SK-N-SH (cell line): ENCODE measurements at regions not wholly inside any gene's neighbourhood (a gene's known extent, or its start where the extent isn't known, plus 50 kb on each side); places are given as distances from the start of the nearest gene placed in this dataset.
"Not testable (repeated sequence)": the region's sequence is repeated elsewhere in the genome, so short reads cannot be mapped to it uniquely, and the experiment has no call there.

Experiments used
- CTCF ChIA-PET: fragments of 300-600, 350-600 bp; formaldehyde crosslinking; extraction: SDS; loops from one replicate; lab custom pipeline; 2021; lab: Yijun Ruan, JAX
- POLR2A ChIA-PET: fragments of 350-600 bp; sonication (Branson Sonifier 250); formaldehyde crosslinking; extraction: SDS; loops from one replicate; lab custom pipeline; 2020; ENCODE audit warnings: antibody characterized with exemption, inconsistent platforms; lab: Yijun Ruan, JAX
- DNase-seq: peaks from one replicate; pipeline ENCODE4 v3.0.0; 2012
- H2AFZ ChIP-seq: fragments of 200-600 bp; sonication (generic); 2 replicates; pipeline ENCODE4 v1.8.1; 2016; ENCODE audit warnings: antibody characterized with exemption, mild to moderate bottlenecking, low read depth
- H3F3A ChIP-seq: fragments of 200-600 bp; sonication (generic); replicated peaks from 2 replicates; pipeline ENCODE3; 2016; ENCODE audit warnings: antibody characterized with exemption, mild to moderate bottlenecking; ENCODE audit not compliant: insufficient read depth
- H3K27ac ChIP-seq, 2 experiments: fragments of 200-500 bp in 1 of 2; fragments of 200-600 bp in 1 of 2; sonication (Bioruptor generic) in 1 of 2; sonication (generic), shearing (Covaris generic) in 1 of 2; 2 replicates each; pipeline versions ENCODE4 v1.5.1 to v1.6.1; 2014 to 2016; ENCODE audit warnings: low read depth in 2 of 2, inconsistent platforms in 1 of 2, low read length in 1 of 2, mild to moderate bottlenecking in 1 of 2, mixed read lengths in 1 of 2
- H3K27me3 ChIP-seq: fragments of 200-600 bp; sonication (generic), shearing (Covaris generic); 2 replicates; pipeline ENCODE4 v1.6.1; 2016; ENCODE audit warnings: mixed run types; ENCODE audit not compliant: insufficient read depth
- H3K36me3 ChIP-seq, 2 experiments: fragments of 200-500 bp in 1 of 2; fragments of 200-600 bp in 1 of 2; sonication (Bioruptor generic) in 1 of 2; sonication (generic) in 1 of 2; replicated peaks in 1 of 2; 2 replicates each; pipeline versions ENCODE3 to v1.5.1; 2014 to 2016; ENCODE audit warnings: low read length in 1 of 2, mild to moderate bottlenecking in 1 of 2; ENCODE audit not compliant: insufficient read depth in 2 of 2, control insufficient read depth in 1 of 2
- H3K4me1 ChIP-seq, 2 experiments: fragments of 200-500 bp in 1 of 2; fragments of 200-600 bp in 1 of 2; sonication (Bioruptor generic) in 1 of 2; sonication (generic), shearing (Covaris generic) in 1 of 2; 2 replicates each; pipeline versions ENCODE4 v1.5.1 to v1.6.1; 2014 to 2016; ENCODE audit warnings: low read depth in 1 of 2, low read length in 1 of 2, mixed run types in 1 of 2; ENCODE audit not compliant: insufficient read depth in 2 of 2, control insufficient read depth in 1 of 2
- H3K4me2 ChIP-seq: fragments of 200-600 bp; sonication (generic), shearing (Covaris generic); 2 replicates; pipeline ENCODE4 v1.6.1; 2017; ENCODE audit warnings: mixed run types
- H3K4me3 ChIP-seq, 2 experiments: fragments of 200-500 bp in 1 of 2; fragments of 200-600 bp in 1 of 2; sonication (Bioruptor generic) in 1 of 2; sonication (generic), shearing (Covaris generic) in 1 of 2; 2 replicates each; pipeline versions ENCODE4 v1.5.1 to v1.8.1; 2014 to 2016; ENCODE audit warnings: low read depth in 2 of 2, inconsistent platforms in 1 of 2, low read length in 1 of 2, mild to moderate bottlenecking in 1 of 2, mixed read lengths in 1 of 2, moderate library complexity in 1 of 2
- H3K79me2 ChIP-seq: fragments of 200-600 bp; sonication (generic); 2 replicates; pipeline ENCODE4 v1.8.1; 2017; ENCODE audit warnings: mild to moderate bottlenecking; ENCODE audit not compliant: insufficient read depth
- H3K9ac ChIP-seq: fragments of 200-600 bp; sonication (generic); 2 replicates; pipeline ENCODE4 v1.6.1; 2017; ENCODE audit warnings: mixed run types
- H3K9me2 ChIP-seq: fragments of 200-600 bp; sonication (generic); 2 replicates; pipeline ENCODE4 v1.6.1; 2017; ENCODE audit warnings: mixed run types
- H3K9me3 ChIP-seq: fragments of 200-600 bp; sonication (generic); 2 replicates; pipeline ENCODE4 v1.6.1; 2017; ENCODE audit warnings: mixed run types, mild to moderate bottlenecking, moderate library complexity
- H4K20me1 ChIP-seq: fragments of 200-600 bp; sonication (generic); 2 replicates; pipeline ENCODE4 v1.6.1; 2017; ENCODE audit warnings: mild to moderate bottlenecking, mixed run types; ENCODE audit not compliant: insufficient read depth
- ELF1 ChIP-seq: IDR thresholded peaks from 2 replicates; pipeline ENCODE4 v1.4.0; 2012
- EP300 ChIP-seq, 2 experiments: IDR thresholded peaks; 2 replicates each; pipeline versions ENCODE4 v1.4.0 to v1.6.1; 2012; ENCODE audit warnings: borderline replicate concordance in 1 of 2, low read depth in 1 of 2, low read length in 1 of 2
- EZH2phosphoT487 ChIP-seq: fragments of 200-600 bp; sonication (generic); IDR thresholded peaks from 2 replicates; pipeline ENCODE4 v1.6.1; 2017; ENCODE audit warnings: low read depth, mixed run types, mild to moderate bottlenecking, antibody characterized with exemption, moderate library complexity, borderline replicate concordance
- FOSL2 ChIP-seq: IDR thresholded peaks from 2 replicates; pipeline ENCODE4 v1.4.0; 2012; ENCODE audit warnings: low read depth, mild to moderate bottlenecking, moderate library complexity, borderline replicate concordance
- FOXM1 ChIP-seq: IDR thresholded peaks from 2 replicates; pipeline ENCODE4 v1.4.0; 2012; ENCODE audit warnings: low read depth, mild to moderate bottlenecking
- GATA2 ChIP-seq: sonication (generic); formaldehyde crosslinking; IDR thresholded peaks from 2 replicates; pipeline ENCODE4 v1.5.0; 2020; ENCODE audit warnings: mild to moderate bottlenecking, missing genetic modification reagents
- MEF2A ChIP-seq: IDR thresholded peaks from 2 replicates; pipeline ENCODE4 v1.4.0; 2012; ENCODE audit warnings: low read depth, borderline replicate concordance
- MXI1 ChIP-seq: IDR thresholded peaks from 2 replicates; pipeline ENCODE4 v1.6.1; 2012; ENCODE audit warnings: mild to moderate bottlenecking, low read depth, low read length, improper control_type of control experiment
- NFIC ChIP-seq: IDR thresholded peaks from 2 replicates; pipeline ENCODE4 v1.4.0; 2012; ENCODE audit warnings: borderline replicate concordance
- REST ChIP-seq: IDR thresholded peaks from 2 replicates; pipeline ENCODE4 v1.6.1; 2012; ENCODE audit warnings: mild to moderate bottlenecking, low read depth, low read length, moderate library complexity
- RFX5 ChIP-seq: IDR thresholded peaks from 2 replicates; pipeline ENCODE4 v1.6.1; 2012; ENCODE audit warnings: mild to moderate bottlenecking, improper control_type of control experiment, low read length
- RXRA ChIP-seq: IDR thresholded peaks from 2 replicates; pipeline ENCODE4 v1.4.0; 2012; ENCODE audit warnings: low read depth, mild to moderate bottlenecking, borderline replicate concordance
- TAF1 ChIP-seq: IDR thresholded peaks from 2 replicates; pipeline ENCODE4 v1.6.1; 2012; ENCODE audit warnings: low read depth, mild to moderate bottlenecking, low read length, moderate library complexity, borderline replicate concordance
- YY1 ChIP-seq: IDR thresholded peaks from 2 replicates; pipeline ENCODE4 v1.4.0; 2012; ENCODE audit warnings: low read depth, mild to moderate bottlenecking
- WGBS: methylation state at CpG from one replicate; pipeline ENCODE4 v1.1.6; 2017; ENCODE audit warnings: low lambda C conversion rate; 5-methylcytosine and 5-hydroxymethylcytosine counted together

GRCh38 chr7:156012412-156012811 lies 200.1 kb upstream of the SHH start:
- WGBS: 8% methylated on average over 3 of the region's 3 CpGs
- CTCF ChIA-PET: interaction anchor here (1.3 kb wide), 1 partner anchor 185 kb away, joined by 3 read pairs; no protein-coding TSS in a partner anchor
- TF ChIP-seq FOSL2 (no peak), TAF1 (no peak)

DNA sequence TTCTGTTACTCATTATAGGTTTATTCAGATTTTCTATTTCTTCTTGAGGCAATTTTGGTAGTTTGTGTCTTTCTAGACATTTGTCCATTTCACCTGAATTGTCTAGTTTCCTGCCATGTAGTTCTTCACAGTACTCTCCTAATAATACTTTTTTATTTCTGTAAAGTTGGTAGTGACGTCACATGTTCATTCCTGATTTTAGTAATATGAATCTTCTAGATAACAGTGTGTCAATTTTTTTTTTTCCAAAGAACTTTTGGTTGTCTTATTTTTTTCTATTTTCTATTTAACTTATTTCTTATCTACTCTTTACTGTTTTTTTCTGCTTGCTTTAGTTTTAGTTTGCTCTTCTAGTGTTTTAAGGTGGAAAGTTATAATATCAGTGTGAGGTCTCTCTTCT lies 197.3 kb upstream of the SHH start:
- no peaks in the 10 kb centered on the region; the same call in 1 of the 2 replicates for H3K9me2 ChIP-seq
- TF ChIP-seq RXRA: no peak
- TF ChIP-seq ELF1: no peak
- TF ChIP-seq FOXM1: no peak
- no peaks in the 10 kb centered on the region for H3F3A ChIP-seq
- H3K4me2 ChIP-seq: no peak overlapping the region
- H3K79me2 ChIP-seq: no peaks in the 10 kb centered on the region
- H3K27ac ChIP-seq: no peak overlapping the region
- H2AFZ ChIP-seq: no peak overlapping the region
- POLR2A ChIA-PET: no interaction called here
- peaks cover 32% of the 10 kb centered on the region for H3K27me3 ChIP-seq
- H3K36me3 ChIP-seq: no peaks in the 10 kb centered on the region
- no peak for DNase-seq
- 2% methylated on average over 1 of the region's 1 CpG for WGBS
- H3K4me3 ChIP-seq: no peak overlapping the region
- no peaks in the 10 kb centered on the region for H4K20me1 ChIP-seq
- H3K9me3 ChIP-seq: no peaks in the 10 kb centered on the region
- no peak overlapping the region for H3K9ac ChIP-seq
- CTCF ChIA-PET: no interaction called here
- no peaks in the 10 kb centered on the region for H3K4me1 ChIP-seq

More at GRCh38 chr7:156012412-156012811, 200.1 kb upstream of the SHH start:
- H3K4me3 ChIP-seq: no peak overlapping the region
- H3K79me2 ChIP-seq: no peaks in the 10 kb centered on the region
- H3K27me3 ChIP-seq: peaks cover 35% of the 10 kb centered on the region
- no peaks in the 10 kb centered on the region for H4K20me1 ChIP-seq
- no peak overlapping the region for H2AFZ ChIP-seq
- H3K4me2 ChIP-seq: no peak overlapping the region
- no peaks in the 10 kb centered on the region for H3K9me3 ChIP-seq
- no peaks in the 10 kb centered on the region for H3F3A ChIP-seq
- no peaks in the 10 kb centered on the region for H3K4me1 ChIP-seq
- POLR2A ChIA-PET: no interaction called here
- no peak overlapping the region for H3K9ac ChIP-seq
- no peaks in the 10 kb centered on the region; the same call in 1 of the 2 replicates for H3K9me2 ChIP-seq
- no peak for DNase-seq
- no peaks in the 10 kb centered on the region for H3K36me3 ChIP-seq
- H3K27ac ChIP-seq: no peak overlapping the region

DNA sequence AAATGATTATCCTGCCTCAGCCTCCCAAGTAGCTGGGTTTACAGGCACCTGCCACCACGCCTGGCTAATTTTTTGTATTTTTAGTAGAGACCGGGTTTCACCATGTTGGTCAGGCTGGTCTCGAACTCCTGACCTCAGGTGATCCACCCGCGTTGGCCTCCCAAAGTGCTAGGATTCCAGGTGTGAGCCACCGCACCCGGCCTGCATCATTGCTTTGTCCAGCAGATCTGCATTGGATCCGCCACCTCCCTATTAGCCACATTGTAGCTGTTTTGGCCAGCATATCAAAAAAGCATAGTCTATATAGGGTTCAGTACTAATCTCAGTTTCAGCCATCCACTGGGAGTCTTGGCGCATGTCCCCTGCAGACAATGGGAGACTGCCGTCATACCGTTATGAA lies 194.6 kb upstream of the SHH start:
- H3K36me3 ChIP-seq, H3K79me2 ChIP-seq, H3K4me1 ChIP-seq, POLR2A ChIA-PET, H3K4me3 ChIP-seq, H3K9me2 ChIP-seq, H3K9me3 ChIP-seq, CTCF ChIA-PET, H3K4me2 ChIP-seq, H2AFZ ChIP-seq, H4K20me1 ChIP-seq, H3F3A ChIP-seq, H3K27ac ChIP-seq, DNase-seq, H3K9ac ChIP-seq: not testable (repeated sequence)
- peaks cover 58% of the 10 kb centered on the region for H3K27me3 ChIP-seq
- 28% methylated on average over 11 of the region's 11 CpGs for WGBS

GRCh38 chr7:156006024-156006423 lies 193.8 kb upstream of the SHH start:
- CTCF ChIA-PET: interaction anchor here (0.9 kb wide), 1 partner anchor 8 kb away, joined by 3 read pairs; no protein-coding TSS in a partner anchor
- H3K27ac ChIP-seq: no peak overlapping the region
- no peak overlapping the region for H3K4me3 ChIP-seq
- H3F3A ChIP-seq: no peaks in the 10 kb centered on the region
- no peaks in the 10 kb centered on the region; the same call in 1 of the 2 replicates for H3K9me2 ChIP-seq
- H3K9ac ChIP-seq: no peak overlapping the region
- H4K20me1 ChIP-seq: no peaks in the 10 kb centered on the region
- H3K79me2 ChIP-seq: no peaks in the 10 kb centered on the region
- WGBS: 7% methylated on average over 3 of the region's 3 CpGs
- H3K4me1 ChIP-seq: no peaks in the 10 kb centered on the region
- H3K4me2 ChIP-seq: no peak overlapping the region
- H3K27me3 ChIP-seq: peaks cover 67% of the 10 kb centered on the region
- DNase-seq: no peak
- POLR2A ChIA-PET: no interaction called here
- no peaks in the 10 kb centered on the region for H3K9me3 ChIP-seq
- H2AFZ ChIP-seq: no peak overlapping the region
- H3K36me3 ChIP-seq: no peaks in the 10 kb centered on the region
- TF ChIP-seq MEF2A (no peak), NFIC (no peak), TAF1 (no peak), RFX5 (no peak), GATA2 (CRISPR knock-in tag) (no peak), EP300 (IDR thresholded peaks at IDR 0.05; ENCODE audit: borderline replicate concordance in 1 of 2, low read depth in 1 of 2, low read length in 1 of 2) (no peak), YY1 (no peak), REST (no peak), FOXM1 (no peak), MXI1 (no peak), EZH2phosphoT487 (no peak)
